Stimulated activated naive CD4-positive, alpha-beta T cell (primary cell): ENCODE measurements at regions not wholly inside any gene's neighbourhood (a gene's known extent, or its start where the extent isn't known, plus 50 kb on each side); places are given as distances from the start of the nearest gene placed in this dataset.

Experiments
- DNase-seq, 6 experiments: peaks; one replicate each; lab custom pipeline; 2025; lab: John Stamatoyannopoulos, UW

DNA sequence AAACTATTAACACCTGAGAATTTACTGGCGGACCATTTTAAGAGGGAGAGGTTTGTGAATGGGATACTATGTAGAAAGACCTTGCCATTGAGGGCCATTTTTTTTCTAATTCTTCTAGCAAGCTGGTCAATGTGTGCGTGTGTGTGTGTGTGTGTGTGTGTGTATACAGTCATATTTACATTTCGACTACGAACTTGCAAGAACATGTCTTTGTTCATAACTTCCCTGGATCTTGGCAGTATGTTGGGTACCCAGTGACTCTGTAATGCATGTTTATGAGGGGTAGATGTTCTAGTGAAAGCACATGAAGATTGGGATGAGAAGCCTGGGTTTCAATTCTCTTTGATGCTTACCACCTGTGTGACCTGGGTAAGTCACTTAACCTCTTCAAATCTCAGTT, 133.6 kb downstream of the UBE2E3 start:
- no peak for DNase-seq

DNA sequence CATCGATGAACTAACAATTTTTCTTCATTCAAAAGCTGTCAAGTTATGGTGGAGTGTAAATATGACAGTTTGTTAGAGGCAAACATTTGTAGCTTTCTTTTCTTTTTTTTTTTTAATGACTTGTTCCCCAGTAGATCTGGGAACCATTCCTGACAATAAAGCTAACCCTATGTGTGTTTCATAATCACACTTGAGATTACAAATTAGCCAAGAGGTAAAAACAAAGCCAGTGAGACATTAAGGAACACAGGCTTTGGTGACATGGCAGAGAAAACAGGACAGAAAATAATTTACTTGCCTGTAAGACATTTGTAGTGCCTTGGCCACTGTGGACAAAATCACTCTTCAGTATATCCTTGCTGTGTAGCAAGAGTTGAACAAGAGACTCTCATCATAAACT, 135.9 kb downstream of the UBE2E3 start:
- no peak for DNase-seq

DNA sequence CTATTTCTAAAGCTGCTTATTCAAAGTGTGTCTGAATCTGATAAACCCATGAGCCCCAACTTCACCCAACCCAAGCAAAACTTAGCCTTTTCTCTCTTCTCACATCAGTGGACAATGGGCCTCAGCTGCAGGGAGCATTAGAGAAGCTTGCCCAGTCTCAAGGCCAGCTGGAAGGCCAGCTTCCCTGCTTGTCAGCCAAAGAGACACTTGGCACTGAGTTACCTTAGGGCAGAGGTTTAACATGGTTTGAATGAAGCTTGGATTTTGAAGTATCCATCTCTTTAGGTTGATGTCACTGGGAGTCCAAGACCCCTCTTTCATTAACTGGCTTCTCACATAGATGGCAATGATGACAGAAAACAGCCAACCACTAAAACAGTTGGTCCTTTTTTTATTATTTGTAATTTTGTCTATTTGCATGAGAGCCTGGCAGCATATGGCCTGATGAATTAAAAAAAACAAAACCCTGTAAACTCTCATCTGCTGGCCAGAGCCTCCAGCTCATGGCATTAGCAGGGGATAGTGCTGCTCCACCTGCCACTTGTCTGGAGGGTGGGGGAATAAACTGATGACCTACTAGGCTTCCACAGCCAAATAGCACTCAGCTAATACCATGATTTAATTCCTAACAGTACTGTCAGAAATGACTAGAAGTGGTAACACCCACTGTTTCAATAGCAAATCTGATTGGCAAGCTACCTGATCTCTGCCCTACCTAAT, 137.0 kb downstream of the UBE2E3 start:
- DNase-seq = no peak

DNA sequence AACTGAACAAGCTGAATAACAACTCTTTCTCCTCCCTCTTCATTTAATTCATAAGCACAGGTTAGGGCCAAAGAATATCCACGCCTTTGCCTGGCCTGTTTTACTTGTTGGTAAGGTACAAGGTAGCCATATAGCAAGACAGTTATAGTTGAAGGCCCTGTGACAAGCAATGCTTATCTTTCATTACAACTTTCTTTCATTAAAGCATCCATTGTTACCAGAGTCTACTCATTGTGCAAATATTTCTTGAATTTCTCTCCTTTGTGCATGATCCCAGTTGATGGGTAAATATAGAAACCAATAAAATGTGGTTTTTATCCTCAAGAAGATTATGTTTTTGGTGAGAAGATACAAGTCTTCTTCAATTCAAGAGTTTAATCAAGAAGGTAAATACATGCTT, 140.2 kb downstream of the UBE2E3 start:
- DNase-seq = no peak

DNA sequence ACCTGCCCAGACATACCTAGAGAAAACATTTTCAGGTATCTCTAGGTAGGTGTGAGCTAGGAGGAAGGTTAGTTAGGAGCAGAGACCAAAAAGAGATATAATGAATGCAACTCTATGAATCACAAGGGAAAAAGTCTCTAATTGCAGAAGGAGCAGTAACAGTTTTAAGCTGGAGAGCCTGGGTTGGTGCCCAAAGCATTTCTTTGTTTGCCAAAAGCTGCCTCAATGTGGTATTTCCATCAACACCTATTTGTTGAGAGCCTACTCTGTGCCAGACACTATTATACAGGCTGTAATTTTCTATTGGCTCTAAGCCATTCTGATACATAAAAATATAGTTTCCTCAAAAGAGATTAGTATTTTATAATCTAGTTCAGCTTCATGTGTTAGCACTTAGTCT, 141.6 kb downstream of the UBE2E3 start:
- DNase-seq = no peak

DNA sequence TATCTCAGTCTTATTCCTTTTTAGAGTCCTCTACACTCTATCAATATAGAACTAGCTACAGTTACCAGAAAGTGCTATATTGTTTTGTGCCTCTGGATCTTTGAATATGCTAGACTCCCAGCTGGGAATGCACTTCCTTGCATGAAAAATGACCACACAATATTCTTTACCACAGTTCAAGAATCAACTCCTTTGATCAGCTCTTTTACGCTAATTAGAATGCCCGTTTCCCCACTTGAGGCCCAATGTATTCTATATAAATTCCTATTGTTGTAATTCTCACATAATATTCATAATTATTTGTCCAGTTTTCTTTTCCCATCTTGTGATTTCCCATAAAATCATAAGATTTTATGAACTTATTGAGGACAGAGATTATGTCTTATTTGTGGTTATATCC, 142.2 kb downstream of the UBE2E3 start:
- no peak for DNase-seq

DNA sequence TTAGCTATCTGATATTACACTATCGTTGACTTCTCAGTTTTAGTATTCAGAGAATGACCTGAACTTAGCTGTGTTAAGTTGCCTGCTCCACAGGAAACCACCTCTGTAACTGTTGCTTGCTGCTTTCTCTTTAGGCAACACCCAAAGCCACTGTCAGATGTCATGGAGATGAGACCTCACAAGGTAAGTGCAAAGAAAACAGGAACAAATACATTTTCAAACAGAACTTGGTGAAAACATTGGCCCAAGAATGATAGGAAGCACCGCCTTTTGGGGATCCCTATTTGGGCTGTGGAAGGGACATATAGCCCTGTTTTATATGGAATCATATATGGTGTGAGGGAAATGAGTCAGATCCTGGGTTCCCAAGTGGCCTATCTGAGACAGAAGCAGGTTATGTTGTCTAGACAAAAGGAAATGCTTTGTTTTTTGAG, 143.4 kb downstream of the UBE2E3 start:
- DNase-seq = peak; percentile 16 to 83 (median 68)

DNA sequence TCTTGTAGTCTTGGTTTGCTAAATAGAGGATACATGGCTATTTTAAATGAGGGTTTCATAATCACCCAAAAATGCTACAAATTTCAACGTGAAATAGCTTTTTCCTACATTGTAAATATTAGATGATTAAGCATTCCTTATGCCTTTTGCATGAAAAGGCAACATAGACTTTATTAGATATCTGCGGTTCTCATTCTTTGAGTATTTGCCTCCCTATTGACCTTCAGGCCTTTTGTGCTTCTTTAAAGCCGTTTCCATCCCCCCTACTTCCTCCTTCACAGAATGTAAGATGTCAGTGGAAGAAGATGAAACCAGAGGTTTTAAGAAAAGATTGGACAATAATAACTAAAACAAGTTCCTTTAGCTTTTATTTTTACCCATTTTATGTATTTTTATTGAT, 144.1 kb downstream of the UBE2E3 start:
- DNase-seq = peak in 3 of 6 experiments; percentile 6 to 36 (median 23)

DNA sequence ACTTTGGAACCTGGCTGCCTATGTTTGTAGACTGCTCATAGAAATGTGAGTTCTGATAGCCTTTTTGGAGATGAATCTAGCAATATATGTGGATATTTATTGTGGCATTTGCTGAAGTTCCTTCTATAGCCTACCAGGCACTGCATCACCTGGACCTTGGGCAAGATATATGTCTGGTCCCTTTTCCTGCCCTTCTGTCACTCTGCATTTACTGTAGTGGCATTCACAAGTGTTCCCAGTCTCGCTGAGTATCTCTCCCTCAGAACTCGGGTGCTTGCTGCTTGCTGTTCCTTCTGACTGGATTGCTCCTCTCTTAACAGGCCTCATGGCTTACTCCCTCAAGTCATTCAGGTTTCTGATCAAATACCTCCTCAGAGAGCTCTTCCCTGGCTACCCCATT, 145.0 kb downstream of the UBE2E3 start:
- no peak for DNase-seq

DNA sequence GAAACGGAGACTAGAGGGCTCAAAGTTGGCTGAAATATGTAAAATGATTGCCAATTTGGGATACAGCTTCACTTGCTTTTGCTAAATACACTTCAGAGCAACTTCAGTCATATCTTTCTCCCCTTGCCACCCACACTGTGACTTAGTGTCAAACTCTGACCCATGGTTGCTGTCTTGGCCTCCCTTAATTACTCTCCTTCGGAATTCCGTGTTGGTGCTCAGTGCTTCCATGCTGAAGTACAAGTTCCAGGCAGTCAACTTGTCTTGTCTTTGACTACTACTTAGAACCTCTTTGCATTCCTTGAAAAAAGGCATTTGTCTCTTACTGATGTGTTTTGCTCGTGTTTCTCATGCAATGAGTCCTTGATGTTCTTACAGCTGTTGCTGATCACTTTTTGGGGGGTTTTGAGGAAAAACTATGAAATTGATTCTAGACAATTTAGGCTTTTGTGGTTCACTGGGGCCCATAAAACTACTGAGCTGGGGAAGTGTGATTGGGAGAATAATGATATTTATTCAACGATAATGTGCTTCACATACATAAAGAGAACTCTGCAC, 146.0 kb downstream of the UBE2E3 start:
- no peak for DNase-seq

DNA sequence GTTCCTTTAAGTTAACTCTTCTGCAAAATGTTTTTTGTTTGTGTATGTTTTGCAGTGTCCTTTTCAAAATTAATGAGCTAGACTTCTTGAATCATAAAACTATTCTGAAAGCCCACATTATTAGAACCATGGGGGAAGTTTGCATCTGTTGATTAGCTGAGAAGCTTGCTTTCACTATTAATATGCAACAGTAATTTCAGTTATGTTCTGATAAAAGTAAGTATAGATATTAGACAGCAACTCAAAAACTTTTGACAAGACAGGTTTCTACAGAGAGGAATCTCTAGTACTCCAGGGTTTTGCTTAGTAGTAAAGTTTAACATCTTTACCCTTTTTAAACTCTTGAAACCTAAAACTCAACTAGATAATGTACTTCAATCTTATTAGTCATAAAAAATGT, 147.8 kb downstream of the UBE2E3 start:
- no peak for DNase-seq

DNA sequence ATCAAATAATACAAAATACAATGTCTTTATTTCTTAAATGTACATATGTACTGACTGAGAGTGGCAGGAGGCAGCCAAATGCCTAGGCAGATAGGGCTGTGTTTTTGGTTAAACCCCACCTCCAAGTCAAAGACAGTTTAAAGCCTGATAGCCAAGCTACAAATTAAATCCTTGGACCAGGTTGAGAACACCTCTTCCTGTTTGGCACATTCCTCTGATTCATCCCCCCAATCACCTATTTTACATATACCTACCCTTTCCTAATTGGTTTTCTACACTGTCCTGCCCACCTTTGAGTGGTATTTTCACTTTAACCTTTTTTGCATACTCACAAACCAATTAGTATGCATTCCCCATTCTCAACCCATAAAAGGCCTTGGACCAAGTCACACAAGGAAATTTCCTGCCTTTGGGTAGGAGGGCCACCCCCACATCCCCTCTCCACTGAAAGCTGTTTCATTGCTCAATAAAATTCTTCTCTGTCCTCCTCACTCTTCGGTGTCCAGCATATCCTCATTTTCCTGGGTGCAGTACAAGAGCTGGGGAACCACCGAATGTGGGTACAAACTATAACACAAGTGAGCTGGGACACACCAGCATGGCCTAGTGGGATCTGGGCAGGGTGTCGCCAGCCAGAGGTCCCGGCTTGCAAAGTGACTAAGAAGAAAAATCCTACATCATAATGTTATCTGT, 149.1 kb downstream of the UBE2E3 start:
- no peak for DNase-seq

DNA sequence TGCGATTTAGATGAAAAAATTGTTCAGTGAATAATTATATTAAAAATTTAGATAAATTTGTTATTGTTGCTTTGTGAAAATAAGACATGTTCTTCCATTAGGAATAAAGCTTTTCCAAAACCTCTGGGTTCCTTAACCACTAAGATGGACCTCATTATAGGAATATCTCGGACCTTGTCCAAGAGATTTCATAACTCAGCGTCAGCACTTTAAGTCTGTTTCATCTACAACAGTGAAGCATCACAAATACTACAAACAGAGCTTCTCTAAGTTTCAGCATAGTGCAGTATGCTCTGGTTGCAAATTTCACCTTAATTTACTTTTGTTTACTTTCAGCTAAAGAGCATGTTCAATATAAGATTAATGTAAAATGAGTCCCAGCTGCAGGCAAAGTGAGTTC, 150.3 kb downstream of the UBE2E3 start:
- no peak for DNase-seq

DNA sequence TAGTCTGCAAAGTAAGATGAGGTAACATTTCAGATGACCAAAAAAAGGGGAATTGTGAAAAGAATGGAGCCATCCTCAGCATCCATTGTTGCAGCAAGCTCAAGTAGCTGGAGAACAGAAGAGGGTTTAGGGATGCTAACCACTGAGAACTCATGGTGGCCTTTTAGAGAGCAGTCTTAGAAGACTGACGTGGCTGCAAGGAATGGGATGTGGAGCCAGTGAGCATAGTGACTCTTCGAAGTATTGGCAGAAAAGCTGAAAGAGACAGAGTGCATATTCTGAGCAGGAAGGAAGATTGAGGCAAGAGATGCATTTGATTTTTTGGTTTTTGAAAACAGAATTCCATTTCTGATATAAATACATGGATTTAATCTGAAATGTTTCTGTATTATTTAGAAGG, 151.2 kb downstream of the UBE2E3 start:
- DNase-seq = no peak

DNA sequence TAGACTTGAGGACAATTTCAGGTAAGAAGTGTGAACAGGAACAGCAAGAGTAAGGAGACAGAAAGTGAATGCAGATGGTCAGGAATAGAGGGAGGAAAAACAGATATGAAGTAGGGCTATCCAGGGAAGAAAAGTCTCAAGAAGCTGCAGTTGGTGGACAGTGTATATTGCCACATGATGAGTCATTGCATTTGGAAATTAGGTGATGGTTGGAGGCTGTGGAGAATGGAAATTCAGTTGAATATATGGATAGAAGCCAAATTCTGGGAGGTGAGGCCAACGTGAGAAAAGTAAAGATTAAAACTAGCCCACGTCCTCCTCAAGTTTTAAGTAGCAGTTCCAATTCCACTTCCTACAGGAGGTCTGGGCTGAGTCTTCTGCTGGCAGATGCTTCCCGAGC, 158.4 kb downstream of the UBE2E3 start:
- no peak for DNase-seq

DNA sequence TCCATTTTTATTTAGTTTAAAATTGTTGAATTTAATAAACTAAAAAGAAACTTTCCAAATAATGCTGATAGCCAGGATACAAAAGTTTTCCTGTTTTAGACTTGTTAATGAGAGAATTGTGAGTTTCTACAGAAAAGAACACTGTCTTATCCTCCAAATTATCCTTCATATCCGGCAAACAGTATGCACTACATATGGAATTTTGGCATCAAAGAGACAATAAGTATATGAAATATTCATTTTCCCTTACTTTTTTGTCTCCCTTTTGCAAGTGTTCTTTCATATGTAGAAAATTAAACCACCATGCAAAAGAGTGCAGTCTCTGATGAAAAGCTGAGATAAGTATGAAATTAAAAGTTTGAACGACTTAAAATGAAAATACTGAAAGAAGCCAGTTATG, 159.4 kb downstream of the UBE2E3 start:
- no peak for DNase-seq

DNA sequence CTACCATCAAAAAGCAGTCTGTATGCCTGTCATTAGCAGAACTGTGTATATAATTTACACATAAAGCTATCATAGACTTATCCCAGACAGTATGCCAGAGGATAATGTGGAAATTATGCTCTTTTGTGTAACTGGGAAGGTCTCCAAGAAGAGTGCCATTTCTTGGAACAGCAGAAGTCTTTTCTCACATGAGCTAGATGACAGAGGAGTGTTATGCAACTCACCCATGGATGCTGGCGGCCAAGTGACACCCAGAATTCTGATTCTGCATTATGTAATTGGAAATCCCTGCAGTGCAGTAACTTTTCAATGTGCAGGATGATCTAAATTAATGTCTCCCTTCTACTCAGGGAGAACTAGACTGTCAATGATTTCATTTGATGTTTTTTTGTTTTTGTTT, 160.0 kb downstream of the UBE2E3 start:
- peak in 2 of 6 experiments; percentile 10 to 20 for DNase-seq

DNA sequence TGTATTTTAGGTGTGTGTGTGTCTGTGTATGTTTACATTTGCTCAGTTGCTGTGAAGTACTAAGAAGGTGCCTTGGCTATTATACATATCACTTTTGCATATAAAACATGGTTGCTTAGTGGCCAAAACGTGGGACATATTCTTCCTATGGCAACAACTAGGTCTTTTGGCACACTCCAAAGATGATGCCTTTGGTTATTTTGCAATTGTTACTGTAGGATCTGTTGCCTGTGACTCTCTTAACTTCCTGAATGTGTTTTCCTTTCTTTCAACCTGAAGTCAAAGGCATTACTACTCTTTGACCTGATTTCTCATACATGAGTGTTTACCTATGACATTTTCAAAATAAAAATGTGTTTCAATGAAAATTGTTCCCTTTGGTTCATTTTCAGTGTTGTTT, 160.5 kb downstream of the UBE2E3 start:
- peak in 1 of 6 experiments; percentile 14 for DNase-seq

DNA sequence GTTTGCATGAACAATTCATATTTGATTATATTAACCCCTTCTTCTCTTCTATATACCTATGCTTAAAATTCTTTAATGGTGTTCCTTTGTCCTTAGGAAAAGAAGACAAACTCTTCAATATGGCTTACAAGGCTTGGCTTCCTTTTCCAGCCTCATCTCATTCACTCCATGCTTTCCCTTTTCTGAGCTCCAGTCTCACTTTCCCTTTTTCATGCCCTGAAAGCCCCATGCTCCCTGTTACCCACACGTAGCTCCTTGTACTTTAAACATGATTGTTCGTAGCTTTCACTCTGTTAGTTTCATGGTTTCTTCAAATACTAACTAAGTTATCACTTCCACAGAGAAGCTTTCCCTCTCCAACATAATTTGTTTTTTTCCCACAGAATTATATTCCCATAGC, 161.3 kb downstream of the UBE2E3 start:
- DNase-seq = peak in 1 of 6 experiments; percentile 20

DNA sequence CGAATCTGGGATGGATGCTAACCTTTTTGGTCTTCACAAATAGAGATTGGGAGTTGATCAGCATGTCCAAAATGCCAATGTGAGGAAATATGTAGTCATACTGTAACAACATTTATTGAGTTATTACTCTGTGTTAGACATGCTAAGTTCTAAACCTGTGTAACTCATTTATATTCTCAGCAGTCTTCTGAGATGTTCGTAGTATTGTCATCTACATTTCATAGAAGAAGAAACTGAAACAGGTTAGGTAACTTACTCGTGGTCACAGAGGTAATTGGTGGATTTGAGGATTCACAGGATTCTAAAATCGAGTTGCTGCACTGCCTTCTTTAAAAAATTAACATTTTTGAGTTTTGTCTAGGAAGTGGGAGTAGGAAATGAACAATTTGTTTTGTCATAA, 162.1 kb downstream of the UBE2E3 start:
- peak in 2 of 6 experiments; percentile 42 to 47 for DNase-seq

DNA sequence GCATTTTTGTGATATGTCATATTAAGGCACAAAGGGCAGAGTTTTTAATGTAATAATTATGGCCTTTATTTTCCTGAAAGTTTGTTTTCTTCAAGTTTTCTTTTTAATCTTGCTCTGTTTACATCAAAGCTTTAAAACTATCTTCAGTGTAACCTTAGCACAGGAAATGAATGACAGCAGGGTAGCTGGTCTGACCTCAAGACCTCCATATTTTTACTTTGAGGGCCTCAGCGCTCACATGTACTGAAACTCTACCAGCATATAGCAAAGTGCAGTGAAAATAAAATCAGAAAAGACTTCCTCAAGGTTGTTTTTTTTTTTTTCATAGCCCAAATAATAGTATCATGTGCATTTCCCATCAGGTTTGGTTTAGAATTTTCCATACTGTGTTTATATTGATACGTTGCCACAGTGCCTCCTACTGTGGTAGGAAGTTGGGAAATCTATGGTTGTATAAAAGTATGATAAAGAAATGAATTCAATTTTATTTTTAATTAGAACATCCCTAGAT, 163.4 kb downstream of the UBE2E3 start:
- peak in 4 of 6 experiments; percentile 13 to 58 (median 50) for DNase-seq

DNA sequence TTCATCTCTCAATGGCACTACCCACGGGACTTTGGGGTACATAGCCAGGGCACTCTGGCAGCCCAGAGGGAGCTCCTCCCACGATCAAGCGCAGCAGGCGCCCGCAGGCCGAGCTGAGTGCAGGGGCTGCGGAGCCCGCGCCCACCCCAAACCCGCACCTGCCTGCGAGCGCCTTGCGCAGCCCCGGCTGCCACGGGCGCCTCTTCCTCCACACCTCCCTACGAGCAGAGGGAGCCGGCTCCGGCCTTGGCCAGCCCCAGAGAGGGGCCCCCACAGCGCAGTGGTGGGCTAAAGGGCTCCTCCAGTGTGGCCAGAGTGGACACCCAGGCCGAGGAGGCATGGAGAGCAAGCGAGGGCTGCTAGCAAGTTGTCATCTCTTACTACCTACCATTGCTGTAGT, 165.2 kb downstream of the UBE2E3 start:
- no peak for DNase-seq

DNA sequence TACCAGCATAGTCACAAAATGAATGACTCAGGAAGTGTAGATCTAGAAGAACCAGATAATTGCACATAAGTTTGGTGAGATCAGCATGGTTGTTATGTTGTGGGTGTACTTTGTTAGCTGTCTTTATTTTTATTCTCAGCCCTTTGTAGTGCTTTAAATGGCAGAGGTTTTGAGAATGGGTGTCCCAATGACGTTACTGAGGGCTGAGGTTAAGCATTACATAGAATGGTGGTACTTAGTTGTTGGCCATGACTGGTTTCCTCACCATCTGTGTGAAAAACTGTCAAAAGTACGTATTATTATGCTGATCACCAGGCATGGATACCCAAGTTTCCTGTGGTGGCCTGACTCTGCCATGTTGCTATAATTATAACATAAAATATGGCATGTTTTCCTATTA, 165.8 kb downstream of the UBE2E3 start:
- DNase-seq = no peak
